A673 (cell line): ENCODE measurements at regions not wholly inside any gene's neighbourhood (a gene's known extent, or its start where the extent isn't known, plus 50 kb on each side); places are given as distances from the start of the nearest gene placed in this dataset.

Experiments used
- BruUV-seq: library from RNA; stranded (reverse); fragments of 400-500 nt; replicated peaks from 2 replicates; lab custom pipeline; 2021; lab: Mats Ljungman, UMichigan
- CTCF ChIA-PET: fragments of 300-600 bp; sonication (Branson Sonifier 250); formaldehyde crosslinking; loops from one replicate; lab custom pipeline; 2022; ENCODE audit warnings: antibody characterized with exemption; lab: Charles Lee
- POLR2A ChIA-PET: fragments of 300-600 bp; sonication (Branson Sonifier 250); formaldehyde crosslinking; loops from one replicate; lab custom pipeline; 2022; ENCODE audit warnings: antibody characterized with exemption; ENCODE audit not compliant: low non-redundant PET; lab: Charles Lee
- DNase-seq: peaks from one replicate; pipeline ENCODE4 v3.0.0-alpha.2; 2015; ENCODE audit warnings: low spot score
- H3K27ac ChIP-seq: fragments of 200-600 bp; sonication (generic); 2 replicates; pipeline ENCODE4 v1.5.1; 2016; ENCODE audit warnings: mixed run types, low read depth, mild to moderate bottlenecking, mixed read lengths, antibody characterized with exemption, low read length; ENCODE audit not compliant: poor library complexity, severe bottlenecking
- H3K27me3 ChIP-seq: fragments of 200-600 bp; sonication (generic); replicated peaks from 2 replicates; pipeline ENCODE4 v1.6.1; 2017; ENCODE audit warnings: mixed run types, low read depth, mild to moderate bottlenecking, mixed read lengths, antibody characterized with exemption, low read length; ENCODE audit not compliant: insufficient read depth, poor library complexity
- H3K36me3 ChIP-seq: fragments of 200-600 bp; sonication (generic); 2 replicates; pipeline ENCODE4 v1.6.1; 2016; ENCODE audit warnings: mixed run types, mild to moderate bottlenecking, mixed read lengths, antibody characterized with exemption, low read length; ENCODE audit not compliant: insufficient read depth, poor library complexity, severe bottlenecking
- H3K4me1 ChIP-seq: fragments of 200-600 bp; sonication (generic); 2 replicates; pipeline ENCODE4 v1.6.1; 2017; ENCODE audit warnings: mixed run types, mild to moderate bottlenecking, mixed read lengths, antibody characterized with exemption, low read length; ENCODE audit not compliant: insufficient read depth, poor library complexity, severe bottlenecking
- H3K4me3 ChIP-seq: fragments of 200-600 bp; sonication (generic); 2 replicates; pipeline ENCODE4 v1.5.1; 2016; ENCODE audit warnings: low read depth, mixed run types, mild to moderate bottlenecking, mixed read lengths, low read length; ENCODE audit not compliant: poor library complexity, severe bottlenecking
- H3K9me3 ChIP-seq: fragments of 200-600 bp; sonication (generic); 2 replicates; pipeline ENCODE4 v1.6.1; 2016; ENCODE audit warnings: mixed run types, low read depth, mild to moderate bottlenecking, mixed read lengths, antibody characterized with exemption, low read length; ENCODE audit not compliant: poor library complexity, severe bottlenecking
- EZH2 ChIP-seq: fragments of 200-600 bp; sonication (generic); IDR thresholded peaks from 2 replicates; pipeline ENCODE4 v1.6.1; 2017; ENCODE audit warnings: borderline replicate concordance, low read depth, mild to moderate bottlenecking, mixed read lengths, antibody characterized with exemption, low read length; ENCODE audit not compliant: poor library complexity, severe bottlenecking
- intact Hi-C: fragments of 100-400 bp; cut with micrococcal nuclease; formaldehyde crosslinking; loops from one replicate; pipeline ENCODE4 v1.10.0; 2022; ENCODE audit not compliant: unreplicated experiment
- TF ChIP-seq, protein P1 (sequence below): fragments of 300-800, 200-600 bp; sonication (generic); conservative IDR thresholded peaks from 2 replicates; pipeline ENCODE4 v1.5.1; 2017; ENCODE audit warnings: low read depth, mild to moderate bottlenecking, antibody characterized with exemption, low read length, moderate library complexity, mixed read lengths

DNA sequence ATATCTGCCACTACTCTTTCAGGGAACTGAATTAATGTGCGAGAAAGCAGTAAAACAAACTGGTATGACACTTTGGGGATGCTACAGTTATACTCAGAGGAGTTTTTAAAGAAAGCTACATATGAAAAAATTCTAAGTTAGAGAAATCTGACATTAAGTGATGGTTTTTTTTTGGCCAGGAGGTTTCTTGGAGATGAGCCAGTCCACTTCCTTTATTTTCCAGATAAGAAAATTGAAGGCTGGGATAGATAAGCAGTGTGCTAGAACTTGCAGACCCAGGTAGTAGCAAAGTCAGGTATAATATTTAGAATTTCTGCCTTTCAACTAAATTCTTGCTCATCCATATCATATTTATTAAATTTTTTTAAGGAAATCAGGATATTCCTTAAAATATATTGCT, 106.8 kb downstream of the FAT4 start:
- no TSS peak for BruUV-seq
- TF ChIP-seq, protein P1, sequence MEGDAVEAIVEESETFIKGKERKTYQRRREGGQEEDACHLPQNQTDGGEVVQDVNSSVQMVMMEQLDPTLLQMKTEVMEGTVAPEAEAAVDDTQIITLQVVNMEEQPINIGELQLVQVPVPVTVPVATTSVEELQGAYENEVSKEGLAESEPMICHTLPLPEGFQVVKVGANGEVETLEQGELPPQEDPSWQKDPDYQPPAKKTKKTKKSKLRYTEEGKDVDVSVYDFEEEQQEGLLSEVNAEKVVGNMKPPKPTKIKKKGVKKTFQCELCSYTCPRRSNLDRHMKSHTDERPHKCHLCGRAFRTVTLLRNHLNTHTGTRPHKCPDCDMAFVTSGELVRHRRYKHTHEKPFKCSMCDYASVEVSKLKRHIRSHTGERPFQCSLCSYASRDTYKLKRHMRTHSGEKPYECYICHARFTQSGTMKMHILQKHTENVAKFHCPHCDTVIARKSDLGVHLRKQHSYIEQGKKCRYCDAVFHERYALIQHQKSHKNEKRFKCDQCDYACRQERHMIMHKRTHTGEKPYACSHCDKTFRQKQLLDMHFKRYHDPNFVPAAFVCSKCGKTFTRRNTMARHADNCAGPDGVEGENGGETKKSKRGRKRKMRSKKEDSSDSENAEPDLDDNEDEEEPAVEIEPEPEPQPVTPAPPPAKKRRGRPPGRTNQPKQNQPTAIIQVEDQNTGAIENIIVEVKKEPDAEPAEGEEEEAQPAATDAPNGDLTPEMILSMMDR: no peak
- no peak for TF ChIP-seq EZH2
- H3K9me3 ChIP-seq: peaks cover 7% of the 10 kb centered on the region
- POLR2A ChIA-PET: no interaction called here
- no peak for DNase-seq
- H3K4me1 ChIP-seq: no peaks in the 10 kb centered on the region
- no peaks in the 10 kb centered on the region for H3K27me3 ChIP-seq
- H3K4me3 ChIP-seq: no peak overlapping the region
- peaks cover 11% of the 10 kb centered on the region for H3K36me3 ChIP-seq
- H3K27ac ChIP-seq: no peak overlapping the region
- CTCF ChIA-PET: no interaction called here
- intact Hi-C loops: no loop called here

DNA sequence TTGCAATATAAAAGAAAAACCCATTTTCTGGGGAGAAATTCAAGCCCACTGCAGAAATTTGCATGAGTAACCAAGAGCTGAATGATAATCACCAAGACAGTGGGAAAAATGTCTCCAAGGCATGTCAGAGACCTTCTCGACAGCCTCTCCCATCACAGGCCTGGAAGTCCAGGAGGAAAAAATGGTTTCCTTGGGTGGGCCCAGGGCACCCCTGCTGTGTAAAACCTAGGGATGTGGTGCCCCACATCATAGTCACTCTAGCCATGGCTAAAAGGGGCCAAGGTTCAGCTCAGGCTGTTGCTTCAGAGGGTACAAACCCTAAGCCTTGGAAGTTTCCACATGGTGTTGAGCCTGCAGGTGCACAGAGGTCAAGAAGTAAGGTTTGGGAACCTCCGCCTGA, 108.4 kb downstream of the FAT4 start:
- DNase-seq: no peak
- ChIA-PET POLR2A (no interaction called here), CTCF (no interaction called here)
- Histone ChIP-seq H3K4me3 (no peak overlapping the region), H3K9me3 (peaks cover 7% of the 10 kb centered on the region), H3K27me3 (no peaks in the 10 kb centered on the region), H3K4me1 (no peaks in the 10 kb centered on the region), H3K27ac (no peak overlapping the region), H3K36me3 (peaks cover 11% of the 10 kb centered on the region)
- intact Hi-C loops: no loop called here
- BruUV-seq: no TSS peak
- TF ChIP-seq EZH2: no peak
- TF ChIP-seq, protein P1: no peak

DNA sequence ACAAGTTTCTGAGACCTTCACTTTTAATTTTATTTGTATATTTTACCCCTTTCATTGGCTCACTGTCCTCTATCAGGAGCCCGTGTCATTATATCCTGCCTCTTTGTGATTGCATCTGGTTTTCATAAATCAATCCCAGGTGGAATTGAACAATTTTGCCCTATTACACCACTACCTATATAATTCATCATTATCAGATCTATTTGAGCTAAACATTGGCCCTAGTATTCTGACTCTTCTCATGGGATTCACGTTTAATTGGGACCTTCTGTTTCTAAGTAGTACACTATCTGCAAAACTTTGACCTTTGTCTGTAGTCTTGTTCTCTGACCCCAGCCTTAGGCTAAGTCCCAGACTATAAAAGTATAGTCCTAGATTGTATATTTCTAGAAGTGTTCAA, 114.1 kb downstream of the FAT4 start:
- no peak for DNase-seq
- Histone ChIP-seq H3K27ac (no peak overlapping the region), H3K36me3 (peaks cover 11% of the 10 kb centered on the region), H3K4me3 (no peak overlapping the region), H3K9me3 (peaks cover 7% of the 10 kb centered on the region), H3K27me3 (no peaks in the 10 kb centered on the region), H3K4me1 (peaks cover 7% of the 10 kb centered on the region)
- BruUV-seq: no TSS peak
- ChIA-PET CTCF (no interaction called here), POLR2A (no interaction called here)
- intact Hi-C loops: no loop called here
- TF ChIP-seq EZH2: no peak
- TF ChIP-seq, protein P1: no peak
